Neural cell (in vitro differentiated cells): ENCODE measurements at regions not wholly inside any gene's neighbourhood (a gene's known extent, or its start where the extent isn't known, plus 50 kb on each side); places are given as distances from the start of the nearest gene placed in this dataset.

Experiments
- H2AFZ ChIP-seq: fragments of 200-600, 300-800 bp; sonication (generic), shearing (Covaris generic); 2 replicates; pipeline ENCODE4 v1.6.0; 2014; ENCODE audit warnings: low read depth, mild to moderate bottlenecking, antibody characterized with exemption, low read length, moderate library complexity
- H3F3A ChIP-seq: fragments of 200-600 bp; shearing (Covaris generic); 2 replicates; pipeline ENCODE4 v1.6.1; 2016; ENCODE audit warnings: mild to moderate bottlenecking, moderate library complexity, mixed read lengths, antibody characterized with exemption, low read length; ENCODE audit not compliant: insufficient read depth, poor library complexity, severe bottlenecking
- H3K27ac ChIP-seq: fragments of 200-600, 300-800 bp; sonication (generic), shearing (Covaris generic); 2 replicates; pipeline ENCODE4 v1.5.1; 2014; ENCODE audit warnings: mild to moderate bottlenecking, low read length, moderate library complexity
- H3K27me3 ChIP-seq: fragments of 300-800, 200-600 bp; sonication (generic), shearing (Covaris generic); 2 replicates; pipeline ENCODE4 v1.6.0; 2014; ENCODE audit warnings: mild to moderate bottlenecking, low read depth, low read length, moderate library complexity; ENCODE audit not compliant: insufficient read depth
- H3K36me3 ChIP-seq: fragments of 300-800, 200-600 bp; sonication (generic), shearing (Covaris generic); 2 replicates; pipeline ENCODE4 v1.5.1; 2014; ENCODE audit warnings: mild to moderate bottlenecking, antibody characterized with exemption, low read length, moderate library complexity; ENCODE audit not compliant: insufficient read depth
- H3K4me2 ChIP-seq: fragments of 300-800, 200-600 bp; sonication (generic), shearing (Covaris generic); 2 replicates; pipeline ENCODE4 v1.6.0; 2014; ENCODE audit warnings: mild to moderate bottlenecking, low read length
- H3K4me3 ChIP-seq: fragments of 300-800, 200-600 bp; sonication (generic), shearing (Covaris generic); 2 replicates; pipeline ENCODE4 v1.5.1; 2014; ENCODE audit warnings: mild to moderate bottlenecking, low read length, moderate library complexity
- H3K79me2 ChIP-seq: fragments of 200-600 bp; shearing (Covaris generic); replicated peaks from 2 replicates; pipeline ENCODE4 v1.6.0; 2014; ENCODE audit warnings: mild to moderate bottlenecking, low read length, moderate library complexity; ENCODE audit not compliant: insufficient read depth
- H3K9ac ChIP-seq: fragments of 300-800, 200-600 bp; sonication (generic), shearing (Covaris generic); 2 replicates; pipeline ENCODE4 v1.6.1; 2016; ENCODE audit warnings: mild to moderate bottlenecking, low read length, mixed read lengths
- H3K9me2 ChIP-seq: fragments of 200-600 bp; shearing (Covaris generic); 2 replicates; pipeline ENCODE4 v1.6.1; 2016; ENCODE audit warnings: mild to moderate bottlenecking, low read length, mixed read lengths; ENCODE audit not compliant: insufficient read depth
- H3K9me3 ChIP-seq: fragments of 200-600, 300-800 bp; sonication (generic), shearing (Covaris generic); 2 replicates; pipeline ENCODE4 v1.6.1; 2016; ENCODE audit warnings: mild to moderate bottlenecking, mixed run types, low read length, moderate library complexity, mixed read lengths
- H4K20me1 ChIP-seq: fragments of 200-600 bp; shearing (Covaris generic); 2 replicates; pipeline ENCODE4 v1.6.1; 2016; ENCODE audit warnings: mild to moderate bottlenecking, mixed run types; ENCODE audit not compliant: insufficient read depth
- CTCF ChIP-seq: fragments of 450-650 bp; IDR thresholded peaks from 2 replicates; pipeline ENCODE4 v1.5.1; 2014; ENCODE audit warnings: antibody characterized with exemption, mild to moderate bottlenecking, moderate library complexity; ENCODE audit not compliant: poor library complexity, severe bottlenecking
- EP300 ChIP-seq: fragments of 450-650 bp; conservative IDR thresholded peaks from 2 replicates; pipeline ENCODE4 v1.6.1; 2014; ENCODE audit warnings: antibody characterized with exemption, mild to moderate bottlenecking, moderate library complexity; ENCODE audit not compliant: poor library complexity, severe bottlenecking
- EZH2 ChIP-seq: fragments of 200-600, 300-800 bp; shearing (Covaris generic), sonication (generic); IDR thresholded peaks from 2 replicates; pipeline ENCODE4 v1.6.1; 2014; ENCODE audit warnings: antibody characterized with exemption, low read length, borderline replicate concordance, mild to moderate bottlenecking; ENCODE audit not compliant: insufficient read depth, poor library complexity, severe bottlenecking
- MXI1 ChIP-seq: fragments of 450-650 bp; conservative IDR thresholded peaks from 2 replicates; pipeline ENCODE4 v1.6.1; 2014; ENCODE audit warnings: antibody characterized with exemption, mild to moderate bottlenecking; ENCODE audit not compliant: poor library complexity, severe bottlenecking
- POLR2AphosphoS5 ChIP-seq: IDR thresholded peaks from 2 replicates; pipeline ENCODE4 v1.6.1; 2012
- RAD21 ChIP-seq: fragments of 450-650 bp; conservative IDR thresholded peaks from 2 replicates; pipeline ENCODE4 v1.6.1; 2014; ENCODE audit warnings: antibody characterized with exemption, mild to moderate bottlenecking, moderate library complexity
- SMC3 ChIP-seq: fragments of 450-650 bp; conservative IDR thresholded peaks from 2 replicates; pipeline ENCODE4 v1.6.1; 2014; ENCODE audit warnings: antibody characterized with exemption, mild to moderate bottlenecking, moderate library complexity; ENCODE audit not compliant: poor library complexity
- TAF1 ChIP-seq: IDR thresholded peaks from 2 replicates; pipeline ENCODE4 v1.6.1; 2012; ENCODE audit warnings: low read depth
- TF ChIP-seq, protein P1 (sequence below): IDR thresholded peaks from 2 replicates; pipeline ENCODE4 v1.6.1; 2012; ENCODE audit warnings: borderline replicate concordance

DNA sequence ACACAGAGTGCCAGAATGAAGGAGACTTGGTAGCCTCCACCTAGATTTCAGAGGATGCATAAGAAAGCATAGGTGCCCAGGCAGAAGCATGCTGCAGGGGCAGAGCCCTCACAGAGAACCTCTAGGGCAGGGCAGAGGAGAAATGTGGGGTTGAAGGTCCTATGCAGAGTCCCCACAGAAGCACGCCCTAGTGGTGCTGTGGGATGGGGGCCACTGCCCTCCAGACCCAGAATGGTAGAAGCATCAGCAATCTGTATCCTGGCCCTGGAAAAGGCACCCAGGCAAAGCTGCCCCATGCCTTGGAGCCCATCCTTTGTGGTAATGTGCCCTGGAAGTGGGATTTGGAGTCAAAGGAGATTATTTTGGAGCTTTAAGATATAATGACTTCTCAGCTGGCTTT is 992.9 kb upstream of the PABPC4L start:
- no peak overlapping the region for H3K27ac ChIP-seq
- no peaks in the 10 kb centered on the region for H3K9me2 ChIP-seq
- H3K4me3 ChIP-seq = no peak overlapping the region
- no peaks in the 10 kb centered on the region for H3K27me3 ChIP-seq
- no peak overlapping the region for H3K4me2 ChIP-seq
- H2AFZ ChIP-seq = no peak overlapping the region
- H3K36me3 ChIP-seq = no peaks in the 10 kb centered on the region
- H3K79me2 ChIP-seq = no peaks in the 10 kb centered on the region
- no peaks in the 10 kb centered on the region for H3K9me3 ChIP-seq
- no peaks in the 10 kb centered on the region for H4K20me1 ChIP-seq
- H3F3A ChIP-seq = peaks cover 3% of the 10 kb centered on the region
- no peak overlapping the region for H3K9ac ChIP-seq
- TF ChIP-seq TAF1 (no peak), CTCF (no peak), EZH2 (no peak), SMC3 (no peak), MXI1 (no peak), POLR2AphosphoS5 (no peak), EP300 (no peak)
- TF ChIP-seq, protein P1, sequence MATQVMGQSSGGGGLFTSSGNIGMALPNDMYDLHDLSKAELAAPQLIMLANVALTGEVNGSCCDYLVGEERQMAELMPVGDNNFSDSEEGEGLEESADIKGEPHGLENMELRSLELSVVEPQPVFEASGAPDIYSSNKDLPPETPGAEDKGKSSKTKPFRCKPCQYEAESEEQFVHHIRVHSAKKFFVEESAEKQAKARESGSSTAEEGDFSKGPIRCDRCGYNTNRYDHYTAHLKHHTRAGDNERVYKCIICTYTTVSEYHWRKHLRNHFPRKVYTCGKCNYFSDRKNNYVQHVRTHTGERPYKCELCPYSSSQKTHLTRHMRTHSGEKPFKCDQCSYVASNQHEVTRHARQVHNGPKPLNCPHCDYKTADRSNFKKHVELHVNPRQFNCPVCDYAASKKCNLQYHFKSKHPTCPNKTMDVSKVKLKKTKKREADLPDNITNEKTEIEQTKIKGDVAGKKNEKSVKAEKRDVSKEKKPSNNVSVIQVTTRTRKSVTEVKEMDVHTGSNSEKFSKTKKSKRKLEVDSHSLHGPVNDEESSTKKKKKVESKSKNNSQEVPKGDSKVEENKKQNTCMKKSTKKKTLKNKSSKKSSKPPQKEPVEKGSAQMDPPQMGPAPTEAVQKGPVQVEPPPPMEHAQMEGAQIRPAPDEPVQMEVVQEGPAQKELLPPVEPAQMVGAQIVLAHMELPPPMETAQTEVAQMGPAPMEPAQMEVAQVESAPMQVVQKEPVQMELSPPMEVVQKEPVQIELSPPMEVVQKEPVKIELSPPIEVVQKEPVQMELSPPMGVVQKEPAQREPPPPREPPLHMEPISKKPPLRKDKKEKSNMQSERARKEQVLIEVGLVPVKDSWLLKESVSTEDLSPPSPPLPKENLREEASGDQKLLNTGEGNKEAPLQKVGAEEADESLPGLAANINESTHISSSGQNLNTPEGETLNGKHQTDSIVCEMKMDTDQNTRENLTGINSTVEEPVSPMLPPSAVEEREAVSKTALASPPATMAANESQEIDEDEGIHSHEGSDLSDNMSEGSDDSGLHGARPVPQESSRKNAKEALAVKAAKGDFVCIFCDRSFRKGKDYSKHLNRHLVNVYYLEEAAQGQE = no peak

- no peaks in the 10 kb centered on the region for H3K9me2 ChIP-seq
- no peaks in the 10 kb centered on the region for H3K36me3 ChIP-seq
- no peak overlapping the region for H3K4me2 ChIP-seq
- H3K9ac ChIP-seq = no peak overlapping the region
- no peak overlapping the region for H3K27ac ChIP-seq
- H3K27me3 ChIP-seq = no peaks in the 10 kb centered on the region
- no peaks in the 10 kb centered on the region for H4K20me1 ChIP-seq
- TF ChIP-seq POLR2AphosphoS5 (no peak), EP300 (no peak), CTCF (no peak), MXI1 (no peak), SMC3 (no peak), TAF1 (no peak), RAD21 (no peak), EZH2 (no peak)
- TF ChIP-seq, protein P1 = no peak
- H3F3A ChIP-seq = peaks cover 3% of the 10 kb centered on the region
- no peaks in the 10 kb centered on the region for H3K9me3 ChIP-seq
- H2AFZ ChIP-seq = no peak overlapping the region
- no peak overlapping the region for H3K4me3 ChIP-seq
- H3K79me2 ChIP-seq = no peaks in the 10 kb centered on the region
Measured at GRCh38 chr4:135192751-135193535, 991.4 kb upstream of the PABPC4L start.
